ENCODE measurements at regions not wholly inside any gene's neighbourhood (a gene's known extent, or its start where the extent isn't known, plus 50 kb on each side); places are given as distances from the start of the nearest gene placed in this dataset.

DNA sequence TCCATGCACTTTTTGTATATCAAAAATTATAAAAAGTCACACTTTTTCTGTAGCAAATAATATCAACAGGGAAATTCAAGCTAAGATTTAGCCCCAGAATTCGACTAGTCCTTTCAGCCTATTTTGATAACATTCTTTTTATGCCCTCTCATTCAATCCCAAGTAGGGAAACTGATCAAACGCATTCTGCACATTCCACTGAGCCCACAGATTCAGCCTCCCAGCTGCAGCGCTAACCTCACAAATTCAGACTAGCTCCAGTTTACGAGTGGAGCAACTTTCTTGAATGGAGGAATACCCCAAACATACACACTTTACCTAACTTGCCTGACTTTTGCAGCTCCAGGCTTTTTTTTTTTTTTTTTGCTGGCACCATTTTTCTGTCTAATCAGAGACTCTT is 70.3 kb upstream of the HEY2 start:
- Mint-ChIP-seq H3K27me3 (ENCODE audit: low read depth) (no peaks in the 10 kb centered on the region; the same call in 1 of the 2 replicates), H3K9me3 (peaks cover 13% of the 10 kb centered on the region), H3K36me3 (peaks cover 39% of the 10 kb centered on the region), H3K4me1 (peaks cover 32% of the 10 kb centered on the region), H3K27ac (no peak overlapping the region), H3K4me3 (no peak overlapping the region)
- DNase-seq (ENCODE audit: low spot score) (no peak), ATAC-seq (no peak; the same call in 1 of the 2 replicates)
- TF ChIP-seq ZNF671 (CRISPR knock-in tag; IDR thresholded peaks at IDR 0.05) (no peak), TEAD1 (CRISPR knock-in tag; IDR thresholded peaks at IDR 0.05) (no peak)
- ChIA-PET CTCF (interaction anchor here (0.8 to 1.4 kb wide), 4 partner anchors 66 to 365 kb away, joined by 3 to 5 read pairs (median 4); no protein-coding TSS in a partner anchor), POLR2A (interaction anchor here (1.0 kb wide), 1 partner anchor 74 kb away, joined by 3 read pairs; no protein-coding TSS in a partner anchor)

DNA sequence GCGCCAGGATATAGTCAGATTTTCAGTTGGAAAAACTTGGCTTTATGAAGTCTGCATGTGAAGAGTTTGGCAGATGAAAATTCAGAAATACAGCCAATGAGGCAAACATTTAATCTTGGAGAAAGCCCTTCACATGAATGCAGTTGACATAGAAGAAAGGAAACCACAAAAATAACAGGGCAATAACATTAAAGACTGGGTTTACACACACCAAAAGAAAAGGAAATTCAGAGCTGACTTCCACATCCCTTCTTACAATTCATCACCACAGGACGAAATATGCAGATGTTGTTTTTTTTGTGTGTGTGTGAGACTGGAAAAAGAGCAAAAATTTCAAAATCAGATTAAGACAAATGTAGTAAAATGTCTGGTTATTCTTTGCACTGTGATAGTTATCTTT is 69.8 kb upstream of the HEY2 start:
- H3K4me3 Mint-ChIP-seq: no peak overlapping the region
- ChIA-PET CTCF (interaction anchor here (1.4 kb wide), 1 partner anchor 74 kb away, joined by 5 read pairs; no protein-coding TSS in a partner anchor), POLR2A (no interaction called here)
- peaks cover 17% of the 10 kb centered on the region for H3K9me3 Mint-ChIP-seq
- no peak for DNase-seq (ENCODE audit: low spot score)
- ATAC-seq: no peak
- no peak overlapping the region for H3K27ac Mint-ChIP-seq
- no peaks in the 10 kb centered on the region; the same call in 1 of the 2 replicates for H3K27me3 Mint-ChIP-seq (ENCODE audit: low read depth)
- peaks cover 32% of the 10 kb centered on the region for H3K4me1 Mint-ChIP-seq
- TF ChIP-seq SP1 (CRISPR knock-in tag; conservative IDR thresholded peaks at IDR 0.05): no peak
- TF ChIP-seq KAT7 (CRISPR knock-in tag; IDR thresholded peaks at IDR 0.05; ENCODE audit: borderline replicate concordance): no peak
- peaks cover 43% of the 10 kb centered on the region for H3K36me3 Mint-ChIP-seq

DNA sequence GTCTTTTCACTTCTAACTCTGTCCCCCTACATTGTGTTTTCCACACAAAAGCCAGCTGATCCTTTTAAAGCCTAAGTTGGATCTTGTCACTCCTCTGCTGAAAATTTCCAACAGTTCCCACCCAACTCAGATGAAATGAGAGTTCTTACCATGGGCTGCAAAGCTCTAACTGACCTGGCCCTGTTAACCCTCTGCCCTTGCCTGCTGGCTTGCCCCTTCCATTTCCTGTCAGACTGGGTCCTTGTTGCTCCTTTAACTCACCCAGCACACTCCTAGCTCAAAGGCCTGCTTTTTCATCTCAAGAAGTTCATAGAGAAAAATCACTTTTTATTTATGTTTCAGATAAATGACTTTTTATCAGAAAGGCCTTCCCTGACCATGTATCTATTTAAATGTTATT is 66.5 kb upstream of the HEY2 start:
- DNase-seq (ENCODE audit: low spot score) (no peak), ATAC-seq (peak; percentile 62)
- Mint-ChIP-seq H3K27me3 (ENCODE audit: low read depth) (peaks cover 8% of the 10 kb centered on the region), H3K4me1 (peaks cover 29% of the 10 kb centered on the region), H3K9me3 (peaks cover 46% of the 10 kb centered on the region), H3K4me3 (no peak overlapping the region), H3K36me3 (peaks cover 67% of the 10 kb centered on the region), H3K27ac (0 out of 2 replicates have a peak overlapping the region, but pooled peaks have one; percentile 14)
- TF ChIP-seq ZNF671 (CRISPR knock-in tag; IDR thresholded peaks at IDR 0.05) (0 out of 2 replicates have a peak, but pooled peaks have one; percentile 38), SMAD3 (CRISPR knock-in tag; IDR thresholded peaks at IDR 0.05; ENCODE audit: borderline replicate concordance) (no peak)
- TF ChIP-seq, protein P1, sequence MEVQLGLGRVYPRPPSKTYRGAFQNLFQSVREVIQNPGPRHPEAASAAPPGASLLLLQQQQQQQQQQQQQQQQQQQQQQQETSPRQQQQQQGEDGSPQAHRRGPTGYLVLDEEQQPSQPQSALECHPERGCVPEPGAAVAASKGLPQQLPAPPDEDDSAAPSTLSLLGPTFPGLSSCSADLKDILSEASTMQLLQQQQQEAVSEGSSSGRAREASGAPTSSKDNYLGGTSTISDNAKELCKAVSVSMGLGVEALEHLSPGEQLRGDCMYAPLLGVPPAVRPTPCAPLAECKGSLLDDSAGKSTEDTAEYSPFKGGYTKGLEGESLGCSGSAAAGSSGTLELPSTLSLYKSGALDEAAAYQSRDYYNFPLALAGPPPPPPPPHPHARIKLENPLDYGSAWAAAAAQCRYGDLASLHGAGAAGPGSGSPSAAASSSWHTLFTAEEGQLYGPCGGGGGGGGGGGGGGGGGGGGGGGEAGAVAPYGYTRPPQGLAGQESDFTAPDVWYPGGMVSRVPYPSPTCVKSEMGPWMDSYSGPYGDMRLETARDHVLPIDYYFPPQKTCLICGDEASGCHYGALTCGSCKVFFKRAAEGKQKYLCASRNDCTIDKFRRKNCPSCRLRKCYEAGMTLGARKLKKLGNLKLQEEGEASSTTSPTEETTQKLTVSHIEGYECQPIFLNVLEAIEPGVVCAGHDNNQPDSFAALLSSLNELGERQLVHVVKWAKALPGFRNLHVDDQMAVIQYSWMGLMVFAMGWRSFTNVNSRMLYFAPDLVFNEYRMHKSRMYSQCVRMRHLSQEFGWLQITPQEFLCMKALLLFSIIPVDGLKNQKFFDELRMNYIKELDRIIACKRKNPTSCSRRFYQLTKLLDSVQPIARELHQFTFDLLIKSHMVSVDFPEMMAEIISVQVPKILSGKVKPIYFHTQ (CRISPR knock-in tag; IDR thresholded peaks at IDR 0.05): peak; percentile 69; the same call in 1 of the 2 replicates
- TF ChIP-seq, protein P2, sequence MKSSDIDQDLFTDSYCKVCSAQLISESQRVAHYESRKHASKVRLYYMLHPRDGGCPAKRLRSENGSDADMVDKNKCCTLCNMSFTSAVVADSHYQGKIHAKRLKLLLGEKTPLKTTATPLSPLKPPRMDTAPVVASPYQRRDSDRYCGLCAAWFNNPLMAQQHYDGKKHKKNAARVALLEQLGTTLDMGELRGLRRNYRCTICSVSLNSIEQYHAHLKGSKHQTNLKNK (CRISPR knock-in tag; IDR thresholded peaks at IDR 0.05): 0 out of 2 replicates have a peak, but pooled peaks have one; percentile 5
- ChIA-PET CTCF (interaction anchor here (0.7 to 2.1 kb wide), 4 partner anchors 12 to 369 kb away, joined by 3 to 7 read pairs (median 4); no protein-coding TSS in a partner anchor), POLR2A (no interaction called here)

DNA sequence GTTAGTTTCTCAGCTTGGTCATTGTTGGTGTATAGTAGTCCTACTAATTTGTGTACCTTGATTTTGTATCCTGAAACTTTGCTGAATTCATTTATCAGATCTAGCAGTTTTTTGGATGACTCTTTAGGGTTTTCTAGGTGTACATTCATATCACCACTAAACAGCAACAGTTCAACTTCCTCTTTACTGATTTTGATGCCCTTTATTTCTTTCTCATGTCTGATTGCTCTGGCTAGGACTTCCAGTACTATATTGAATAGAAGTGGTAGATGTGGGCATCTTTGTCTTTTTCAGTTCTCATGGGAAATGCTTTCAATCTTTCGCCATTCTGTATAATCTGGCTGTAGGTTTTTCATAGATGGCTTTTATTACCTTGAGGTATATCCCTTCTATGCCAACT is 61.3 kb upstream of the HEY2 start:
- H3K4me1 Mint-ChIP-seq: no peaks in the 10 kb centered on the region
- H3K36me3 Mint-ChIP-seq: peaks cover 91% of the 10 kb centered on the region
- TF ChIP-seq ZNF396 (CRISPR knock-in tag; IDR thresholded peaks at IDR 0.05; ENCODE audit: borderline replicate concordance): no peak
- no peak for TF ChIP-seq SP1 (CRISPR knock-in tag; conservative IDR thresholded peaks at IDR 0.05)
- TF ChIP-seq GTF2I (CRISPR knock-in tag; conservative IDR thresholded peaks at IDR 0.05): no peak
- TF ChIP-seq, protein P3, sequence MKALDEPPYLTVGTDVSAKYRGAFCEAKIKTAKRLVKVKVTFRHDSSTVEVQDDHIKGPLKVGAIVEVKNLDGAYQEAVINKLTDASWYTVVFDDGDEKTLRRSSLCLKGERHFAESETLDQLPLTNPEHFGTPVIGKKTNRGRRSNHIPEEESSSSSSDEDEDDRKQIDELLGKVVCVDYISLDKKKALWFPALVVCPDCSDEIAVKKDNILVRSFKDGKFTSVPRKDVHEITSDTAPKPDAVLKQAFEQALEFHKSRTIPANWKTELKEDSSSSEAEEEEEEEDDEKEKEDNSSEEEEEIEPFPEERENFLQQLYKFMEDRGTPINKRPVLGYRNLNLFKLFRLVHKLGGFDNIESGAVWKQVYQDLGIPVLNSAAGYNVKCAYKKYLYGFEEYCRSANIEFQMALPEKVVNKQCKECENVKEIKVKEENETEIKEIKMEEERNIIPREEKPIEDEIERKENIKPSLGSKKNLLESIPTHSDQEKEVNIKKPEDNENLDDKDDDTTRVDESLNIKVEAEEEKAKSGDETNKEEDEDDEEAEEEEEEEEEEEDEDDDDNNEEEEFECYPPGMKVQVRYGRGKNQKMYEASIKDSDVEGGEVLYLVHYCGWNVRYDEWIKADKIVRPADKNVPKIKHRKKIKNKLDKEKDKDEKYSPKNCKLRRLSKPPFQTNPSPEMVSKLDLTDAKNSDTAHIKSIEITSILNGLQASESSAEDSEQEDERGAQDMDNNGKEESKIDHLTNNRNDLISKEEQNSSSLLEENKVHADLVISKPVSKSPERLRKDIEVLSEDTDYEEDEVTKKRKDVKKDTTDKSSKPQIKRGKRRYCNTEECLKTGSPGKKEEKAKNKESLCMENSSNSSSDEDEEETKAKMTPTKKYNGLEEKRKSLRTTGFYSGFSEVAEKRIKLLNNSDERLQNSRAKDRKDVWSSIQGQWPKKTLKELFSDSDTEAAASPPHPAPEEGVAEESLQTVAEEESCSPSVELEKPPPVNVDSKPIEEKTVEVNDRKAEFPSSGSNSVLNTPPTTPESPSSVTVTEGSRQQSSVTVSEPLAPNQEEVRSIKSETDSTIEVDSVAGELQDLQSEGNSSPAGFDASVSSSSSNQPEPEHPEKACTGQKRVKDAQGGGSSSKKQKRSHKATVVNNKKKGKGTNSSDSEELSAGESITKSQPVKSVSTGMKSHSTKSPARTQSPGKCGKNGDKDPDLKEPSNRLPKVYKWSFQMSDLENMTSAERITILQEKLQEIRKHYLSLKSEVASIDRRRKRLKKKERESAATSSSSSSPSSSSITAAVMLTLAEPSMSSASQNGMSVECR (CRISPR knock-in tag; IDR thresholded peaks at IDR 0.05; ENCODE audit: borderline replicate concordance): no peak
- peaks cover 90% of the 10 kb centered on the region for H3K9me3 Mint-ChIP-seq
- H3K27ac Mint-ChIP-seq: no peak overlapping the region
- ChIA-PET POLR2A (no interaction called here), CTCF (no interaction called here)
- peaks cover 54% of the 10 kb centered on the region for H3K27me3 Mint-ChIP-seq (ENCODE audit: low read depth)
- H3K4me3 Mint-ChIP-seq: no peak overlapping the region
- DNase-seq (ENCODE audit: low spot score) (no peak), ATAC-seq (no peak)

Measured in WTC11 (cell line).